Cardiac muscle cell (in vitro differentiated cells and primary cell): ENCODE measurements at regions not wholly inside any gene's neighbourhood (a gene's known extent, or its start where the extent isn't known, plus 50 kb on each side); places are given as distances from the start of the nearest gene placed in this dataset.

Experiments used
- DNase-seq, 2 donors: peaks; one replicate each; pipeline versions ENCODE4 v3.0.0 to v3.0.0-alpha.2; 2010 to 2017; ENCODE audit warnings: low read depth in 1 of 2, low spot score in 1 of 2
- H3K27ac ChIP-seq: fragments of 200-600 bp; sonication (generic); 2 replicates; pipeline ENCODE4 v1.5.1; 2016
- H3K27me3 ChIP-seq: fragments of 200-600 bp; sonication (generic); 2 replicates; pipeline ENCODE4 v1.6.0; 2016; ENCODE audit warnings: control low read depth
- H3K36me3 ChIP-seq: fragments of 200-600 bp; sonication (generic); 2 replicates; pipeline ENCODE4 v1.5.1; 2016; ENCODE audit warnings: control low read depth
- H3K4me1 ChIP-seq: fragments of 200-600 bp; sonication (generic); 2 replicates; pipeline ENCODE4 v1.8.1; 2017; ENCODE audit warnings: low read depth, mild to moderate bottlenecking, mixed run types
- H3K4me3 ChIP-seq: fragments of 200-600 bp; sonication (generic); 2 replicates; pipeline ENCODE4 v1.5.1; 2016; ENCODE audit warnings: mild to moderate bottlenecking
- H3K9me3 ChIP-seq: fragments of 200-600 bp; sonication (generic); 2 replicates; pipeline ENCODE4 v1.5.1; 2017; ENCODE audit warnings: low read depth, mild to moderate bottlenecking, control low read depth
- TF ChIP-seq, protein P1 (sequence below): IDR thresholded peaks from 2 replicates; pipeline ENCODE4 v1.5.1; 2012; ENCODE audit warnings: low read depth, mild to moderate bottlenecking, low read length

DNA sequence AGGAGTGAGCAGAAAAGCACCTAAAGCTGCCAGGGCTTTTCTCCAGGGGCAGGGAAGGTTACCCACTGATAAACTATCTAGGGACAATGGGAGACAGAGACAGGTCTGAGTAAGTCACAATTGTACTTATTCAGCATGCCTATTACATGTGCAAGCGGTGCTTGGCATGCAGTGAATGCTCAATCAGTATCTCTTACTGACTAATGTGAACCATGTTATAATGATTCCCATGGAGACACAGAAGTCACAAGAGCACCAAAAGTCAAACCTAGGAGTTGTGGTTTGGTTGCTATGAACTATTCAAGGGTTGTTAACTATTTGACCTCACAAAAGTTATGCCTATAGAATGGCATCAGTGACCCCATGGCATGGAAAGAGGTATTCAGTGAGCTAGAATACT lies 50.0 kb upstream of the RASGRP1 start:
- no peaks in the 10 kb centered on the region for H3K27me3 ChIP-seq
- H3K36me3 ChIP-seq, result no peaks in the 10 kb centered on the region
- no peak for DNase-seq
- H3K4me3 ChIP-seq, result no peak overlapping the region
- peaks cover 9% of the 10 kb centered on the region for H3K4me1 ChIP-seq
- no peak overlapping the region for H3K27ac ChIP-seq
- TF ChIP-seq, protein P1, sequence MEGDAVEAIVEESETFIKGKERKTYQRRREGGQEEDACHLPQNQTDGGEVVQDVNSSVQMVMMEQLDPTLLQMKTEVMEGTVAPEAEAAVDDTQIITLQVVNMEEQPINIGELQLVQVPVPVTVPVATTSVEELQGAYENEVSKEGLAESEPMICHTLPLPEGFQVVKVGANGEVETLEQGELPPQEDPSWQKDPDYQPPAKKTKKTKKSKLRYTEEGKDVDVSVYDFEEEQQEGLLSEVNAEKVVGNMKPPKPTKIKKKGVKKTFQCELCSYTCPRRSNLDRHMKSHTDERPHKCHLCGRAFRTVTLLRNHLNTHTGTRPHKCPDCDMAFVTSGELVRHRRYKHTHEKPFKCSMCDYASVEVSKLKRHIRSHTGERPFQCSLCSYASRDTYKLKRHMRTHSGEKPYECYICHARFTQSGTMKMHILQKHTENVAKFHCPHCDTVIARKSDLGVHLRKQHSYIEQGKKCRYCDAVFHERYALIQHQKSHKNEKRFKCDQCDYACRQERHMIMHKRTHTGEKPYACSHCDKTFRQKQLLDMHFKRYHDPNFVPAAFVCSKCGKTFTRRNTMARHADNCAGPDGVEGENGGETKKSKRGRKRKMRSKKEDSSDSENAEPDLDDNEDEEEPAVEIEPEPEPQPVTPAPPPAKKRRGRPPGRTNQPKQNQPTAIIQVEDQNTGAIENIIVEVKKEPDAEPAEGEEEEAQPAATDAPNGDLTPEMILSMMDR, result no peak
- H3K9me3 ChIP-seq, result no peaks in the 10 kb centered on the region

DNA sequence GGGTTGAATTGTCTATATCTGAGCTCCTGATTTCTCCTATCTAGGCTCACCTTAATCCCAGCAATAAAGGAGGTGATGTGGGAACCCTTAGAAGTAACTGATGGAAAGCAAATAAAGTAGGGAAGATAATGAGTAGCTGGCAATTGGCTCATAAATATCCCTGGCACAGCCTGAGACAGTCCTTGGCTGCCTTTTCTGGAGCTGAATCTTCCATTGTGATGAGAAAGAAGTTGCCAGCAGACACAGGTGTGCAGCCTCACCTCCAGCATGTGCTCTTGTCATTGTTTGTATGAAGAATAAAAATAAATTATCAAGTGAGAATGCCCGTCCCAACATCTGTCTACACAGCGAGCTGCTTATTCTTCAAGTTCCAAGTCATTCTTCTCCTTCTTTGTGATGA lies 53.2 kb upstream of the RASGRP1 start:
- H3K4me3 ChIP-seq, result no peak overlapping the region
- TF ChIP-seq, protein P1, result no peak
- no peaks in the 10 kb centered on the region for H3K27me3 ChIP-seq
- H3K27ac ChIP-seq, result no peak overlapping the region
- H3K9me3 ChIP-seq, result no peaks in the 10 kb centered on the region
- peaks cover 30% of the 10 kb centered on the region for H3K4me1 ChIP-seq
- H3K36me3 ChIP-seq, result no peaks in the 10 kb centered on the region
- no peak for DNase-seq

DNA sequence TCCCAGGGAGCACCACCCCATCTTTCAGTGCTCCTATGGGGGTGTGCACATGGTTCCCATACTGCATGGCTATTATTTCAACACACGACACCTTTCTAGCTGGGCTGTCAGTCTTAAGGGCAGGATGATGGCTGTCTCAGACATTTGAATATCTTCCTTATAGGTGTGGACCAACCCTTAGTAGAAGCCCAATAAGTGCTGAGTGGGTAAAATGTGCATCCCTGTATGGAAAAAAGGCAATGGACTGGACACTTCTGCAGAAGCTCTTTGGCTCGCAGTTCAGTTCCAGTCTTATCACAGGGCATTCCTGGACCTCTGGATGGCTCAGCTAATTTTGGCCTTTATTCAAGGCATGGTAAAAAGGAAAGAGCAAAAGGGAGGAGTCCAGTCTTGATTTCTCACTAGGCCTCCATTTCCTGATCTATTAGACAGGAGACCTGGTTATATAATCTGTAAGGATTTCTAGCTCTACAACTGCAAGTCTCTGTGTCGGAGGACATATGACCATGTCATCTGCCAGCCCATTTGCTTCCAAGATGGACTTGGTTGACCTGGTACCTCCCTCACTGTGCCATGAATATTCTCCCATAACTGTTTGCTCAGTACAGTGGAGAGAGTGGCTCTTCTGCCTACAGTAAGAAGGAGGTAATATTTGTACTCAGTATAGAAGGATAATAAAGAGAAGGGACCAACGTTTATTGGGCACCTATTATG lies 53.8 kb upstream of the RASGRP1 start:
- H3K4me1 ChIP-seq, result peaks cover 30% of the 10 kb centered on the region
- no peak overlapping the region for H3K4me3 ChIP-seq
- no peaks in the 10 kb centered on the region for H3K9me3 ChIP-seq
- H3K27me3 ChIP-seq, result no peaks in the 10 kb centered on the region
- no peak for DNase-seq
- TF ChIP-seq, protein P1, result no peak
- H3K36me3 ChIP-seq, result no peaks in the 10 kb centered on the region
- H3K27ac ChIP-seq, result no peak overlapping the region

DNA sequence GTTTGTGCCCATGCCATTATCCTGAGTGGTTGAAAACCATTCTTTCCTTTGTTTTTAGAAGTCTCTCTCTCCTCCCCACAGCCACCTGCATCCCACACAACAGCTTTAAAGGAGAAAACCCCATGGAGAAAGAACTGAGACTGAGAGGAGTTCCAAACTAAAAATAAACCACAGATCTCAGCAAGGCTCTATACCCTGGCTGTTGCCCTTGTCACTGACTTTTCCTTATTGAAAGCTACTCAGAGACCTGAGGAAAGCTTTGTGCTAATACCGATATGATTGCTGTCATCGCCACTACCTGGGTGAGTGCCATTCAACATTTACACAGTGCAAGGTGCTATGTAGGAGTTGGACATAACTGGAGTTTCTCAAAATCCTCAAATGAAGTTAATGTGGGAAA lies 55.5 kb upstream of the RASGRP1 start:
- TF ChIP-seq, protein P1, result no peak
- Histone ChIP-seq H3K4me1 (peaks cover 30% of the 10 kb centered on the region), H3K4me3 (no peak overlapping the region)

DNA sequence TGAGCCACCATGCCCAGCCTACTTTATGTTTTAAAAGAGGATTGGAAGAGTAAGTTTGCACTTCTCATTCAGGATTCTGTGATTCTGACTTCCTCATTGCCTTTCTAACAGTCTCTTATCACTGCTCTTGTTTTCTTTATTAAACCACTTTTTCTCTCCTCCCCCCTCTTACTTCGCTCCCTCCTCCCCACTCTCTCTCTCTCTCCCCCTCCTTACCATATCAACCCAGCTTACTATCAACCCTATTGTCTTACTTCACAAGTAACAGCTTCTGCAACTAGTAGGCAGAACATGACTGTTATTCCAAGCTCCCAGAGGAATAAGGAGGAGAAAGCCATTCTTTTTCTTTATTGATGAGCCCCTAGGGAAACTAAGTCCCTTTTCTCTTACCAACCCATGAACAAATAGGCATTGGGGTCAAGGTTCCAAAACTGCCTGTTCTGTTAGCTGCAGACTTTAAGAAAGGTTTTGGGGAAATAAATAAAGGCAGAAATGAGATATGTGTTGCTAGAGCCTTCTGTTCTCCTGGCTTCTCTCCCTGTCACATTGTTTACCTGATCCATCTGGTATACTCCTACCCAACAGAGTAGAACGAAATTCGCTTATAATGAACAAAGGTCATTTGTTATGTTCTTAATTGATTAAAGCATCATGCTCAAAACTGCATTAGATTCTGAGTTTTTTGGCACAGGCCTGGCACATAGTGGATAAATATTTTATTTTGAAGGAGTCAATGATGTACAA lies 56.4 kb upstream of the RASGRP1 start:
- TF ChIP-seq, protein P1, result no peak
- Histone ChIP-seq H3K36me3 (no peaks in the 10 kb centered on the region), H3K4me3 (no peak overlapping the region), H3K9me3 (no peaks in the 10 kb centered on the region), H3K27me3 (no peaks in the 10 kb centered on the region), H3K4me1 (peaks cover 35% of the 10 kb centered on the region), H3K27ac (peak overlapping the region; percentile 83)
- DNase-seq, result peak in 1 of 2 donors; percentile 6

More for the DNA sequence above, 55.5 kb upstream of the RASGRP1 start:
- Histone ChIP-seq H3K9me3 (no peaks in the 10 kb centered on the region), H3K36me3 (no peaks in the 10 kb centered on the region), H3K27ac (peak overlapping the region; percentile 83), H3K27me3 (no peaks in the 10 kb centered on the region)
- DNase-seq, result peak in 1 of 2 donors; percentile 70
